Loucy (cell line): ENCODE measurements at regions not wholly inside any gene's neighbourhood (a gene's known extent, or its start where the extent isn't known, plus 50 kb on each side); places are given as distances from the start of the nearest gene placed in this dataset.

Experiments
- H2AFZ ChIP-seq: fragments of 200-600 bp; sonication (generic); 2 replicates; pipeline ENCODE4 v1.6.0; 2016; ENCODE audit warnings: antibody characterized with exemption, mild to moderate bottlenecking, low read length, moderate library complexity
- H3F3A ChIP-seq: fragments of 200-600 bp; 2 replicates; pipeline ENCODE4 v1.6.0; 2016; ENCODE audit warnings: antibody characterized with exemption, low read depth, mild to moderate bottlenecking
- H3K27me3 ChIP-seq: fragments of 200-600 bp; sonication (generic); 2 replicates; pipeline ENCODE4 v1.6.1; 2014; ENCODE audit warnings: low read length, mild to moderate bottlenecking; ENCODE audit not compliant: insufficient read depth, poor library complexity, severe bottlenecking
- H3K36me3 ChIP-seq: fragments of 200-600 bp; sonication (generic); 2 replicates; pipeline ENCODE4 v1.6.1; 2016; ENCODE audit warnings: low read length; ENCODE audit not compliant: insufficient read depth
- H3K4me1 ChIP-seq: fragments of 200-600 bp; sonication (generic); 2 replicates; pipeline ENCODE4 v1.5.1; 2014; ENCODE audit warnings: low read length, mild to moderate bottlenecking; ENCODE audit not compliant: insufficient read depth, poor library complexity, severe bottlenecking
- H3K4me2 ChIP-seq: fragments of 200-600 bp; sonication (generic); 2 replicates; pipeline ENCODE4 v1.6.0; 2014; ENCODE audit warnings: antibody characterized with exemption, low read length, low read depth, mild to moderate bottlenecking; ENCODE audit not compliant: poor library complexity, severe bottlenecking
- H3K4me3 ChIP-seq: fragments of 200-600 bp; sonication (generic); 2 replicates; pipeline ENCODE4 v1.5.1; 2014; ENCODE audit warnings: low read length, mild to moderate bottlenecking, mixed read lengths; ENCODE audit not compliant: poor library complexity, severe bottlenecking
- H3K79me2 ChIP-seq: fragments of 200-600 bp; sonication (generic); 2 replicates; pipeline ENCODE4 v1.6.1; 2014; ENCODE audit warnings: low read length; ENCODE audit not compliant: insufficient read depth
- H3K9ac ChIP-seq: fragments of 200-600 bp; sonication (generic); 2 replicates; pipeline ENCODE4 v1.6.0; 2014; ENCODE audit warnings: mild to moderate bottlenecking, low read depth, low read length, moderate library complexity; ENCODE audit not compliant: poor library complexity, severe bottlenecking
- H3K9me2 ChIP-seq: fragments of 200-600 bp; sonication (generic); replicated peaks from 2 replicates; pipeline ENCODE4 v1.6.1; 2016; ENCODE audit warnings: low read depth, low read length, mixed read lengths
- H3K9me3 ChIP-seq: fragments of 200-600 bp; sonication (generic); 2 replicates; pipeline ENCODE4 v1.6.1; 2014; ENCODE audit warnings: mild to moderate bottlenecking, antibody characterized with exemption, low read length, low read depth; ENCODE audit not compliant: insufficient read depth
- H4K20me1 ChIP-seq: fragments of 200-600 bp; sonication (generic); 2 replicates; pipeline ENCODE4 v1.6.0; 2014; ENCODE audit warnings: antibody characterized with exemption, low read length, mild to moderate bottlenecking; ENCODE audit not compliant: insufficient read depth, poor library complexity, severe bottlenecking
- EZH2phosphoT487 ChIP-seq: fragments of 200-600 bp; IDR thresholded peaks from 2 replicates; pipeline ENCODE4 v1.6.1; 2018; ENCODE audit warnings: antibody characterized with exemption, mild to moderate bottlenecking, moderate library complexity, borderline replicate concordance
- TF ChIP-seq, protein P1 (sequence below): fragments of 200-600 bp; sonication (generic); conservative IDR thresholded peaks from 2 replicates; pipeline ENCODE4 v1.5.1; 2014; ENCODE audit warnings: mild to moderate bottlenecking, antibody characterized with exemption, low read length

DNA sequence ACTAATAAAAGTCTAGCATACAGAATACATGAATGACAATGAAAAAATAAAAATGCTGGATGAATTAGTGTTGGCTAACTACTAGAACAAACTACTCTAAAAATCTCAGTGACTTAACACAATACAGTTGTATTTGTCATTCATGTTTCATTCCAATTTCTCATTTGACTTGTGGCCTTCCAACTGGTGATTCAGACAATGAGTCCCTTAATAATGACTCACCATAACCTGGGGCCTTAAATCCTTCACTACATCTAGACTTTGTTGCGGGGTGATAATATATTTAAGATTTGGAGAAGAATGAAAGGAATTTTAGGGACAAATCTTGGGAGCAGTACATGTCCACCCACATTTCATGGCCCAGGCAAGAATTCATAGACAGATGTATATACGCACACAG is 90.5 kb upstream of the POM121L12 start:
- Histone ChIP-seq H3K9ac (no peak overlapping the region), H3K4me3 (no peak overlapping the region), H2AFZ (no peak overlapping the region), H4K20me1 (no peaks in the 10 kb centered on the region), H3K9me3 (no peaks in the 10 kb centered on the region; the same call in 1 of the 2 replicates), H3F3A (no peaks in the 10 kb centered on the region), H3K4me1 (no peaks in the 10 kb centered on the region), H3K4me2 (no peak overlapping the region), H3K27me3 (no peaks in the 10 kb centered on the region), H3K9me2 (0 out of 2 replicates have a peak, but pooled peaks cover 3% of the 10 kb centered on the region), H3K36me3 (no peaks in the 10 kb centered on the region), H3K79me2 (no peaks in the 10 kb centered on the region)
- TF ChIP-seq EZH2phosphoT487, result no peak
- TF ChIP-seq, protein P1, sequence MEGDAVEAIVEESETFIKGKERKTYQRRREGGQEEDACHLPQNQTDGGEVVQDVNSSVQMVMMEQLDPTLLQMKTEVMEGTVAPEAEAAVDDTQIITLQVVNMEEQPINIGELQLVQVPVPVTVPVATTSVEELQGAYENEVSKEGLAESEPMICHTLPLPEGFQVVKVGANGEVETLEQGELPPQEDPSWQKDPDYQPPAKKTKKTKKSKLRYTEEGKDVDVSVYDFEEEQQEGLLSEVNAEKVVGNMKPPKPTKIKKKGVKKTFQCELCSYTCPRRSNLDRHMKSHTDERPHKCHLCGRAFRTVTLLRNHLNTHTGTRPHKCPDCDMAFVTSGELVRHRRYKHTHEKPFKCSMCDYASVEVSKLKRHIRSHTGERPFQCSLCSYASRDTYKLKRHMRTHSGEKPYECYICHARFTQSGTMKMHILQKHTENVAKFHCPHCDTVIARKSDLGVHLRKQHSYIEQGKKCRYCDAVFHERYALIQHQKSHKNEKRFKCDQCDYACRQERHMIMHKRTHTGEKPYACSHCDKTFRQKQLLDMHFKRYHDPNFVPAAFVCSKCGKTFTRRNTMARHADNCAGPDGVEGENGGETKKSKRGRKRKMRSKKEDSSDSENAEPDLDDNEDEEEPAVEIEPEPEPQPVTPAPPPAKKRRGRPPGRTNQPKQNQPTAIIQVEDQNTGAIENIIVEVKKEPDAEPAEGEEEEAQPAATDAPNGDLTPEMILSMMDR, result no peak

DNA sequence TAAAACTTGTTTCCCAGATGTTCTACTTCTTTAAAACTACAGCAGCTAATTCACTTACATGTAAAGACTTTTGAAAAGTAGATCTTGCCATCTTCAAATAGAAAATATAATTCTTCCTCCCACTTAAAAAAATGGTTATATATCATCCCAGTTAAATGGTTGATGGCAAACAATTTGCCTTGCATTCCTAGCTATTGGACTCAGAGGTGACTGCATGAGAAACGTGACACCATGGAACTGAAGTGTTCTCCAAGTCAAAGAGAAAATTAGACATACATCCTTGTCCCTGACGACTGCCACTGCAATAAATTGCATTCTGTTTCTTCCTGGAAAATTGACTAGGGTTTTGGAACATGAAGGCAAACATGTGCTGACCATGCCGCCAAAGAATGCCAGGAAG is 95.0 kb upstream of the POM121L12 start:
- H3K27me3 ChIP-seq, result no peaks in the 10 kb centered on the region
- H3K9me3 ChIP-seq, result no peaks in the 10 kb centered on the region; the same call in 1 of the 2 replicates
- no peak overlapping the region for H3K4me3 ChIP-seq
- no peaks in the 10 kb centered on the region for H3K36me3 ChIP-seq
- H3K79me2 ChIP-seq, result no peaks in the 10 kb centered on the region
- no peaks in the 10 kb centered on the region for H3K4me1 ChIP-seq
- H4K20me1 ChIP-seq, result no peaks in the 10 kb centered on the region
- no peak overlapping the region for H2AFZ ChIP-seq
- H3K9me2 ChIP-seq, result 0 out of 2 replicates have a peak, but pooled peaks cover 3% of the 10 kb centered on the region
- H3K4me2 ChIP-seq, result no peak overlapping the region
- H3F3A ChIP-seq, result no peaks in the 10 kb centered on the region
- TF ChIP-seq, protein P1, result no peak
- no peak for TF ChIP-seq EZH2phosphoT487
- H3K9ac ChIP-seq, result no peak overlapping the region

DNA sequence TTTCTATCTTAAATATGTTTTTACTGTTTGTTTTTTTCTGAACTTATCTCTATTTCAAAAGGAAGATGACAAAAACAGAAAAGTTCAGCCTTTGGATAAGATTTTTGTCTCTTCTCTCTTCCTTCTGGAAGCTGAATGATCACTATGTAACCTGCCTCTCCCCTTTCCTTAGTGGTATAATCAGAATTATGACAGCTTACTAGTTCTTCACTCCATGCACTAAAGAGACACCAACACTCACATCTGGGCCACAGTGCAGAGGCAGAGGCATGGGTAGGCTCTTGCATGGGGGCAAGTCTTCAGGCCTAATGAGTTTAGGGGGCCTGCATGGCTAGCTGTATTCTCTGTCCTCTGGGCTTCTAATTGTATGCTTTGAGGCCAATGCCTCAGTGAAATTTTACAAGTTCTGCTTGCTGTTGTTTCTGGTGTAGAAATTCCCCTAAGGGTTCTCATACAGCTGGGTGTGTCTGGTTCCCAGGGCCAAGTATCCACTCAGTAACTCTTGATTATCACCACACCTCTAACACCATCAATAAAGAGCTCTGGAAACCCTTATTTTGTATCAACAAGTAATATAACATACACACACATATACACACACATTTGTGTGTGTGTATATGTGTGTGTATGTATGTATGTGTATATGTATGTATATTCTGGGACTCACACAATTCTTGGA is 96.8 kb upstream of the POM121L12 start:
- Histone ChIP-seq H3K4me2 (no peak overlapping the region), H3K36me3 (no peaks in the 10 kb centered on the region), H3K9me2 (0 out of 2 replicates have a peak, but pooled peaks cover 3% of the 10 kb centered on the region), H3K4me3 (no peak overlapping the region), H3K4me1 (no peaks in the 10 kb centered on the region), H3K9ac (no peak overlapping the region), H3K27me3 (no peaks in the 10 kb centered on the region), H3K9me3 (no peaks in the 10 kb centered on the region; the same call in 1 of the 2 replicates), H2AFZ (no peak overlapping the region), H3K79me2 (no peaks in the 10 kb centered on the region), H4K20me1 (no peaks in the 10 kb centered on the region), H3F3A (no peaks in the 10 kb centered on the region)
- TF ChIP-seq, protein P1, result no peak
- no peak for TF ChIP-seq EZH2phosphoT487
